Activated naive CD8-positive, alpha-beta T cell treated with anti-CD3 and anti-CD28 coated beads for 36 hours (primary cell): ENCODE measurements at regions not wholly inside any gene's neighbourhood (a gene's known extent, or its start where the extent isn't known, plus 50 kb on each side); places are given as distances from the start of the nearest gene placed in this dataset.
"Not testable (repeated sequence)": the region's sequence is repeated elsewhere in the genome, so short reads cannot be mapped to it uniquely, and the experiment has no call there.

Experiments used
- DNase-seq: peaks from one replicate; pipeline ENCODE4 v3.0.0; 2021
- H3K27ac Mint-ChIP-seq: one replicate; pipeline ENCODE4 v1.8.0; 2022; ENCODE audit warnings: mild to moderate bottlenecking, moderate library complexity, mixed read lengths
- H3K27me3 Mint-ChIP-seq: one replicate; pipeline ENCODE4 v1.8.0; 2022; ENCODE audit warnings: mild to moderate bottlenecking, mixed read lengths
- H3K36me3 Mint-ChIP-seq: one replicate; pipeline ENCODE4 v1.8.0; 2021; ENCODE audit warnings: mild to moderate bottlenecking, mixed read lengths
- H3K4me1 Mint-ChIP-seq: one replicate; pipeline ENCODE4 v1.8.0; 2021; ENCODE audit warnings: mixed read lengths
- H3K4me3 Mint-ChIP-seq: one replicate; pipeline ENCODE4 v1.8.0; 2022; ENCODE audit warnings: mild to moderate bottlenecking, moderate library complexity, mixed read lengths
- H3K9me3 Mint-ChIP-seq: one replicate; pipeline ENCODE4 v1.8.0; 2022; ENCODE audit warnings: mixed read lengths

- H3K9me3 Mint-ChIP-seq, result no peaks in the 10 kb centered on the region
- H3K27me3 Mint-ChIP-seq, result no peaks in the 10 kb centered on the region
- H3K36me3 Mint-ChIP-seq, result no peaks in the 10 kb centered on the region
- H3K4me1 Mint-ChIP-seq, result no peaks in the 10 kb centered on the region
- H3K4me3 Mint-ChIP-seq, result no peak overlapping the region
- DNase-seq, result no peak
- H3K27ac Mint-ChIP-seq, result no peak overlapping the region
Observed at GRCh38 chr5:86442036-86442745, 175.6 kb upstream of the COX7C start.

DNA sequence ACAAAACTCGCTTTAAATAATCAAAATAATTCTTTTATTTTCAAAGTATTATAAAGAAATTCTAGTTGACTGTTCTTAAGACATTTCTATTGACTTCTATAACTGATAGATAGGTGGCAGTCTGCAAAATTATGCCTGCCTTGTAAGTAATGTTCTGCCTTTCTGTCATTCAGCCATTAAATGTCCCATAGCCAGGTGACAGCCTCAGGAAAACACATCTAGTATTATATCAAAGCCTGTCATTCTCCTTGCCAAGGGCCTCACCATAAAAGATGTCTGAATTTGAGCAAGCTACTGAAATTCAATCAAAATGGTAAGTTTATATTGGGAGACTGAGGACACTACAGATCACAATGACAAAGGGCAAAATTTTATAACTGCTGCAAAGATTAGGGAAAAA lies 170.4 kb upstream of the COX7C start:
- Mint-ChIP-seq H3K27me3 (no peaks in the 10 kb centered on the region), H3K4me3 (no peak overlapping the region), H3K36me3 (no peaks in the 10 kb centered on the region), H3K4me1 (no peaks in the 10 kb centered on the region), H3K27ac (no peak overlapping the region), H3K9me3 (no peaks in the 10 kb centered on the region)
- no peak for DNase-seq

- Mint-ChIP-seq H3K4me3 (no peak overlapping the region), H3K36me3 (no peaks in the 10 kb centered on the region), H3K9me3 (no peaks in the 10 kb centered on the region), H3K27ac (no peak overlapping the region), H3K4me1 (no peaks in the 10 kb centered on the region), H3K27me3 (no peaks in the 10 kb centered on the region)
- DNase-seq, result no peak
Observed at GRCh38 chr5:86452251-86452650, 165.5 kb upstream of the COX7C start.

- Mint-ChIP-seq H3K4me1 (no peaks in the 10 kb centered on the region), H3K36me3 (no peaks in the 10 kb centered on the region), H3K27ac (no peak overlapping the region), H3K4me3 (no peak overlapping the region), H3K27me3 (no peaks in the 10 kb centered on the region), H3K9me3 (peaks cover 12% of the 10 kb centered on the region)
- no peak for DNase-seq
Observed at GRCh38 chr5:86460519-86460918, 157.2 kb upstream of the COX7C start.

- no peak overlapping the region for H3K27ac Mint-ChIP-seq
- peaks cover 16% of the 10 kb centered on the region for H3K9me3 Mint-ChIP-seq
- no peak overlapping the region for H3K4me3 Mint-ChIP-seq
- DNase-seq, result no peak
- no peaks in the 10 kb centered on the region for H3K4me1 Mint-ChIP-seq
- H3K36me3 Mint-ChIP-seq, result no peaks in the 10 kb centered on the region
- H3K27me3 Mint-ChIP-seq, result no peaks in the 10 kb centered on the region
Observed at GRCh38 chr5:86461169-86461956, 156.4 kb upstream of the COX7C start.

- no peak overlapping the region for H3K27ac Mint-ChIP-seq
- DNase-seq, result no peak
- no peaks in the 10 kb centered on the region for H3K27me3 Mint-ChIP-seq
- H3K36me3 Mint-ChIP-seq, result no peaks in the 10 kb centered on the region
- H3K4me3 Mint-ChIP-seq, result no peak overlapping the region
- no peaks in the 10 kb centered on the region for H3K4me1 Mint-ChIP-seq
- peaks cover 16% of the 10 kb centered on the region for H3K9me3 Mint-ChIP-seq
Observed at GRCh38 chr5:86463339-86463738, 154.4 kb upstream of the COX7C start.

- no peak for DNase-seq
- Mint-ChIP-seq H3K9me3 (peaks cover 16% of the 10 kb centered on the region), H3K27me3 (no peaks in the 10 kb centered on the region), H3K4me1 (no peaks in the 10 kb centered on the region), H3K27ac (no peak overlapping the region), H3K36me3 (no peaks in the 10 kb centered on the region), H3K4me3 (no peak overlapping the region)
Observed at GRCh38 chr5:86465052-86465838, 152.5 kb upstream of the COX7C start.

DNA sequence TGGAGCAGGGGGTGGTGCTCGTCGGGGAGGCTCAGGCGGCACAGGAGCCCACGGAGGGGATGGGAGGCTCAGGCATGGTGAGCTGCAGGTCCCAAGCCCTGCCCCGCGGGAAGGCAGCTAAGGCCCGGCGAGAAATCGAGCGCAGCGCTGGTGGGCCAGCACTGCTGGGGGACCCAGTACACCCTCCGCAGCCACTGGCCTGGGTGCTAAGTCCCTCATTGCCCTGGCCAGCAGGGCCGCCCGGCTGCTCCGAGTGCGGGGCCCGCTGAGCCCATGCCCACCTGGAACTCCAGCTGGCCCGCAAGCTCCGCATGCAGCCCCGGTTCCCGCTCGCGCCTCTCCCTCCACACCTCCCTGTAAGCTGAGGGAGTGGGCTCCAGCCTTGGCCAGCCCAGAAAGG lies 151.0 kb upstream of the COX7C start:
- H3K4me1 Mint-ChIP-seq, H3K4me3 Mint-ChIP-seq, H3K27ac Mint-ChIP-seq, DNase-seq, H3K27me3 Mint-ChIP-seq, H3K36me3 Mint-ChIP-seq: not testable (repeated sequence)
- H3K9me3 Mint-ChIP-seq, result peaks cover 16% of the 10 kb centered on the region

DNA sequence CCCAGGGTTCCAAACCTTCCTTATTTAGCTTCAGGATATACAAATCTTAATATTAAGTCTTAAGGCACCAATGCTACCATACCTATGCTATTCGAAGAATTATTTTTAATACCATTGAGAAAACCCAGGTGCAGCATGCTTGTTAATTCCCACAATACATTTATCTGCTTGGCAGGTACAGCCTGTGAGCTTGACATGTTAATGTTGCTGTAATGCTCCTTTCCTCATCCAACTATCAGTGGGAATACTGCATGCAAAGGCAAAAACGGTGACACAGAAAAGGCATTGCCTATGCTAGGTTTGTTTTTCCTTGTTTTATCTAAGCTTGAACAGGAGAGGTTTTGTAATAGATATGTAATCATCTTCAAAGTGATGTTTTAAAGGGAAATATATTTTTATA lies 135.7 kb upstream of the COX7C start:
- Mint-ChIP-seq H3K27me3 (peaks cover 2% of the 10 kb centered on the region), H3K9me3 (no peaks in the 10 kb centered on the region), H3K4me3 (no peak overlapping the region), H3K27ac (no peak overlapping the region), H3K4me1 (no peaks in the 10 kb centered on the region), H3K36me3 (no peaks in the 10 kb centered on the region)
- no peak for DNase-seq

DNA sequence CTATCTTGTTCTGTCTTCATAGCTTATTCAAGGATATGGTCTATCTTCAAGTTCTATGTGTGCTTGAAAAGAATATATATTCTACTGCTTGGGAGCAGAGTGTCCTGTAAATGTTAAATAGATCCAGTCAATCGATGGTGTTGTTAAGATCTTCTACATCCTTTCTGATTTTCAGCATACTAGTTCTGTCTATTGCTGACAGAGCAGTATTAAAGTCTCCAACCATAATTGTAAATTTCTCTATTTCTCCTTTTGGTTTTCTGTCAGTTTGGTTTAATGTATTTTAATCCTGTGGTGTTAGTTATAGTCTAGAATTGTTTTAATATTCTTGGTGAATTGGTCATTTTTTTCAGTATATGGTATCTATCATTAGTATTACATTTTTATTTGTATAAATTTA lies 124.0 kb upstream of the COX7C start:
- Mint-ChIP-seq H3K36me3 (no peaks in the 10 kb centered on the region), H3K9me3 (no peaks in the 10 kb centered on the region), H3K4me3 (no peak overlapping the region), H3K27me3 (no peaks in the 10 kb centered on the region), H3K4me1 (no peaks in the 10 kb centered on the region), H3K27ac (no peak overlapping the region)
- DNase-seq, result no peak

GRCh38 chr5:86500947-86501346 lies 116.8 kb upstream of the COX7C start:
- Mint-ChIP-seq H3K9me3 (no peaks in the 10 kb centered on the region), H3K36me3 (no peaks in the 10 kb centered on the region), H3K27ac (no peak overlapping the region), H3K4me1 (no peaks in the 10 kb centered on the region), H3K4me3 (no peak overlapping the region), H3K27me3 (no peaks in the 10 kb centered on the region)
- DNase-seq, result no peak

DNA sequence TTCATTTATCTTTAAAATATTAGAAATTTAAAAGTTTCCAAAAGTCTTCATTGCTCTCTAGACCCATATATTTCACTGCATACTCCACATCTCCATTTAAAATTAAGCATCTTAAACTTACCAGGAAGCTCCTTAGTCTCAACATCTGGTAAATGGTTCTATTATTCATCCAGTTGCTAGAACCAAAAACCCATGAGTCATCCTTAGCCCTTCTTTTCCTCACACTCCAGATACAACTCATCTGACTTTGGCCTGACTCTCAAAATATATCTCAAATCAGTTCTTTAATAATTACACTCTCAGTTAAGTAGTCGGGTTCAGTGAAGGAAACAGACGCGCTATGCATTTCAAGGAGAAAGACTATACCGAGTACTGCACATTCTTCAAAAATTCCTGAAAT lies 110.2 kb upstream of the COX7C start:
- DNase-seq, result no peak
- no peaks in the 10 kb centered on the region for H3K9me3 Mint-ChIP-seq
- no peaks in the 10 kb centered on the region for H3K27me3 Mint-ChIP-seq
- no peak overlapping the region for H3K4me3 Mint-ChIP-seq
- no peaks in the 10 kb centered on the region for H3K4me1 Mint-ChIP-seq
- H3K27ac Mint-ChIP-seq, result no peak overlapping the region
- H3K36me3 Mint-ChIP-seq, result no peaks in the 10 kb centered on the region

DNA sequence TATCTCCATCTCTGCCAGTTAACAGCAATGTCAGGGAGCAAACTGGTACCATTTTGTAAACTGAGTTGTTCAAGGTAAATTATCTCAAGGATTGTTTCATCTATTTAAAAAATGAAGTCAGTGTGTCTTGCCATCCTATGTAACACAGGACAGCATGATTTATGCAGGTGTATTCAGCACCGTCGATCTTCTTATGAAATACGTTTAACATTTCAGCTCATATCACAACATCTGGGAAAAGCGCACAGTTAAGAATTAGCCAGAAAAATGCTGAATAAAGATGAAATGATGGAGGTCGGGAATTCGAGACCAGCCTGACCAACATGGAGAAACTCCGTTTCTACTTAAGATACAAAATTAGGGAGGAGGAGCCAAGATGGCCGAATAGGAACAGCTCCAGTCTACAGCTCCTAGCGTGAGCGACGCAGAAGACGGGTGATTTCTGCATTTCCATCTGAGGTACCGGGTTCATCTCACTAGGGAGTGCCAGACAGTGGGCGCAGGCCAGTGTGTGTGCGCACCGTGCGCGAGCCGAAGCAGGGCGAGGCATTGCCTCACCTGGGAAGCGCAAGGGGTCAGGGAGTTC lies 107.3 kb upstream of the COX7C start:
- H3K36me3 Mint-ChIP-seq, H3K27me3 Mint-ChIP-seq, H3K4me3 Mint-ChIP-seq, H3K27ac Mint-ChIP-seq, H3K9me3 Mint-ChIP-seq, H3K4me1 Mint-ChIP-seq, DNase-seq: not testable (repeated sequence)

- no peaks in the 10 kb centered on the region for H3K9me3 Mint-ChIP-seq
- DNase-seq, result no peak
- H3K27me3 Mint-ChIP-seq, result no peaks in the 10 kb centered on the region
- H3K36me3 Mint-ChIP-seq, result no peaks in the 10 kb centered on the region
- no peaks in the 10 kb centered on the region for H3K4me1 Mint-ChIP-seq
- H3K4me3 Mint-ChIP-seq, result no peak overlapping the region
- no peak overlapping the region for H3K27ac Mint-ChIP-seq
Observed at GRCh38 chr5:86523718-86524117, 94.0 kb upstream of the COX7C start.

- Mint-ChIP-seq H3K9me3 (no peaks in the 10 kb centered on the region), H3K36me3 (no peaks in the 10 kb centered on the region), H3K27ac (no peak overlapping the region), H3K27me3 (no peaks in the 10 kb centered on the region), H3K4me3 (no peak overlapping the region), H3K4me1 (no peaks in the 10 kb centered on the region)
- no peak for DNase-seq
Observed at GRCh38 chr5:86525622-86526021, 92.1 kb upstream of the COX7C start.
